Kidney (tissue), 13 donors: ENCODE measurements at regions not wholly inside any gene's neighbourhood (a gene's known extent, or its start where the extent isn't known, plus 50 kb on each side); places are given as distances from the start of the nearest gene placed in this dataset.
"Not testable (repeated sequence)": the region's sequence is repeated elsewhere in the genome, so short reads cannot be mapped to it uniquely, and the experiment has no call there.

Experiments
- DNase-seq, 5 donors: peaks; one replicate each; pipeline ENCODE4 v3.0.0-alpha.2; 2013 to 2020
- FAIRE-seq: peaks from 2 replicates; lab custom pipeline; 2012; peaks lifted over from hg19 to GRCh38; lab: Jason Lieb, UNC
- H3K27ac ChIP-seq, 2 donors: one replicate each; pipeline ENCODE4 v1.7.0; 2013; ENCODE audit warnings: low read depth in 2 of 2, low read length in 2 of 2, inconsistent platforms in 1 of 2
- H3K27me3 ChIP-seq: one replicate; pipeline ENCODE4 v1.7.1; 2013; ENCODE audit warnings: low read length, inconsistent platforms; ENCODE audit not compliant: control insufficient read depth, insufficient read depth
- H3K36me3 ChIP-seq, 3 donors: one replicate each; pipeline versions ENCODE4 v1.7.0 to v1.7.1; 2013; ENCODE audit warnings: low read length in 3 of 3, control low read depth in 1 of 3, inconsistent platforms in 1 of 3; ENCODE audit not compliant: insufficient read depth in 3 of 3, control insufficient read depth in 2 of 3
- H3K4me1 ChIP-seq, 3 donors: one replicate each; pipeline versions ENCODE4 v1.7.0 to v1.7.1; 2013; ENCODE audit warnings: low read length in 3 of 3, inconsistent platforms in 1 of 3, low read depth in 1 of 3; ENCODE audit not compliant: control insufficient read depth in 2 of 3, insufficient read depth in 2 of 3
- H3K4me3 ChIP-seq, 3 donors: one replicate each; pipeline versions ENCODE4 v1.7.0 to v1.8.1; 2013; ENCODE audit warnings: low read length in 3 of 3, control low read depth in 1 of 3, inconsistent platforms in 1 of 3
- H3K9ac ChIP-seq, 3 donors: one replicate each; pipeline versions ENCODE4 v1.7.0 to v1.7.1; 2013; ENCODE audit warnings: low read length in 3 of 3, control low read depth in 1 of 3, inconsistent platforms in 1 of 3
- H3K9me3 ChIP-seq, 3 donors: one replicate each; pipeline versions ENCODE4 v1.7.0 to v1.7.1; 2013; ENCODE audit warnings: low read length in 3 of 3, control low read depth in 1 of 3, inconsistent platforms in 1 of 3; ENCODE audit not compliant: control insufficient read depth in 2 of 3, insufficient read depth in 1 of 3
- intact Hi-C: fragments of 100-400 bp; cut with DNase I; formaldehyde crosslinking; loops from one replicate; pipeline ENCODE4 v1.11.1; 2022
- TF ChIP-seq, protein P1 (sequence below): IDR thresholded peaks from 3 replicates; pipeline ENCODE4 v1.5.1; 2012; ENCODE audit warnings: mild to moderate bottlenecking, moderate library complexity, borderline replicate concordance; ENCODE audit not compliant: insufficient read depth; ENCODE audit errors: extremely low read depth
- donor health status: control.
- donor health status: control.
- donor health status: control.
- donor health status: control.
- donor health status: control.
- donor health status: DM: yes; HTN: yes; CAD: no.
- donor health status: Normal renal cell carcinoma (clear cell type).

DNA sequence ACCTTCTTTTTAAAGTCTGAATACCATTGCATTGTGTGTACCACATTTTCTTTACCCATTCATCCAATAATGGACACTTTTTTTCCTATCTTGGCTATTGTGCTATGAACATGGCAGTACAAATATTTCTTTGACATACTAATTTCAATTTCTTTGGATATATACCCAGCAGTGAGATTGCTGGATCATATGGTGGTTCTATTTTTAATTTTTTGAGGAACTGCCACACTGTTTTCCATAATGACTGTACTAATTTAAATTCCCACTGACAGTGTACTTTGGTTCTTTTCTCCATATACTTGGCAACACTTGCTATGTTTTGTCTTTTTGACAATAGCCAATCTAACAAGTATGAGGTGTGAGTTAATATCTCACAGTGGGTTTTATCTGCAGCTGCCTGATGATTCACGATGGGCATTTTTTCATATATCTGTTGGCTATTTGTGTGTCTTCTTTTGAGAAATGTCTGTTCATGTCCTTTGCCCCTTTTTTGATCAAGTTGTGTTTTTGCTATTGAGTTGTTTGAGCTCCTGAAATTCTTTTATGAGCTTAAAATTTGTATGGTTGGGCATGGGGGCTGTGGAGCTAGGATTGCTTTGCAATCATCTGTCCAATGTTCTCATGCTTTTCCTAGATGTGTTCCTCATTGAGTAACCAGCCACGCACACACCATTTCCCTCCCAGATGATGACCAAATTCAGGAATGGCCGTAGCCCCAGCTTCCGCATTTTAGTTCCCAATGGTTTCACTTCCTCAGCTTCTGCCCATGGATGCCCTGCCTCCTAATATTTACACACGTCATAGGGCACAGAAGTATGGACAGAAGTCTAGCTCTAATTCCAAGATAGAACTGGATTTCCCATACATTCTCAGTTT, 380.0 kb upstream of the SGCG start:
- H3K36me3 ChIP-seq: no peaks in the 10 kb centered on the region
- no peaks in the 10 kb centered on the region for H3K27me3 ChIP-seq
- FAIRE-seq: no peak
- H3K4me3 ChIP-seq: no peak overlapping the region
- H3K4me1 ChIP-seq: no peaks in the 10 kb centered on the region
- intact Hi-C loops: no loop called here
- TF ChIP-seq, protein P1, sequence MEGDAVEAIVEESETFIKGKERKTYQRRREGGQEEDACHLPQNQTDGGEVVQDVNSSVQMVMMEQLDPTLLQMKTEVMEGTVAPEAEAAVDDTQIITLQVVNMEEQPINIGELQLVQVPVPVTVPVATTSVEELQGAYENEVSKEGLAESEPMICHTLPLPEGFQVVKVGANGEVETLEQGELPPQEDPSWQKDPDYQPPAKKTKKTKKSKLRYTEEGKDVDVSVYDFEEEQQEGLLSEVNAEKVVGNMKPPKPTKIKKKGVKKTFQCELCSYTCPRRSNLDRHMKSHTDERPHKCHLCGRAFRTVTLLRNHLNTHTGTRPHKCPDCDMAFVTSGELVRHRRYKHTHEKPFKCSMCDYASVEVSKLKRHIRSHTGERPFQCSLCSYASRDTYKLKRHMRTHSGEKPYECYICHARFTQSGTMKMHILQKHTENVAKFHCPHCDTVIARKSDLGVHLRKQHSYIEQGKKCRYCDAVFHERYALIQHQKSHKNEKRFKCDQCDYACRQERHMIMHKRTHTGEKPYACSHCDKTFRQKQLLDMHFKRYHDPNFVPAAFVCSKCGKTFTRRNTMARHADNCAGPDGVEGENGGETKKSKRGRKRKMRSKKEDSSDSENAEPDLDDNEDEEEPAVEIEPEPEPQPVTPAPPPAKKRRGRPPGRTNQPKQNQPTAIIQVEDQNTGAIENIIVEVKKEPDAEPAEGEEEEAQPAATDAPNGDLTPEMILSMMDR: no peak
- H3K9me3 ChIP-seq: no peaks in the 10 kb centered on the region
- DNase-seq: no peak
- no peak overlapping the region for H3K27ac ChIP-seq
- no peak overlapping the region for H3K9ac ChIP-seq

DNA sequence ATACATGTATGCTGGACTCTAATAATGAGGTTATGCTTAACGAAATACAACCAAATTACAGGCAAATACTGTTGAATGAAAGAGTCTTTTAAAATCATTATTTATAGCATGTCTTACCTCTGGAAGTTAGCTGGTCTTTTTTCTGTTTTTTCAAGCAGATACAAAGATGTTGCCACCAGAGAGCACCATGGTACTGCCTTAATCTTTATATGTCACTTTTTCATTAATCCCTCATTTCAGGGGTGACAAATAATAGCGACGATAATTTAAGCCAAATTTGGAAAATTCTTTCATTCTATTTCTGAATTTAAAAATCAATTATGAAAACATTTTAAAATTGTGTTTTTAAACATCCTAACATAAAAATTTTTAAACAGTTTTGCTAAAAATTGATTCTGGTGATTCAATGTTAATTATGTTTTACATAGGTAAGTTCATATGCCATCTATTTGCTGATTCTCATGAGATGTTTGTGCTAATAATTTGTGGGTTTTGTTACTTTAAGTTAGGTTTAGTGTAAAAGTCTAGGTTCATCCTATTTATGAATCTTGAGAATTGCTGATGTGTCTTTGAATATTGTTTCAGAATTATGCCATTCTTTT, 379.3 kb upstream of the SGCG start:
- H3K27me3 ChIP-seq: no peaks in the 10 kb centered on the region
- H3K36me3 ChIP-seq: no peaks in the 10 kb centered on the region
- H3K27ac ChIP-seq: no peak overlapping the region
- no peaks in the 10 kb centered on the region for H3K4me1 ChIP-seq
- no peaks in the 10 kb centered on the region for H3K9me3 ChIP-seq
- no peak overlapping the region for H3K4me3 ChIP-seq
- no peak overlapping the region for H3K9ac ChIP-seq
- peak in 2 of 5 donors; percentile 46 to 57 for DNase-seq
- TF ChIP-seq, protein P1: peak; percentile 51
- intact Hi-C loops: no loop called here
- FAIRE-seq: peak; percentile 94

DNA sequence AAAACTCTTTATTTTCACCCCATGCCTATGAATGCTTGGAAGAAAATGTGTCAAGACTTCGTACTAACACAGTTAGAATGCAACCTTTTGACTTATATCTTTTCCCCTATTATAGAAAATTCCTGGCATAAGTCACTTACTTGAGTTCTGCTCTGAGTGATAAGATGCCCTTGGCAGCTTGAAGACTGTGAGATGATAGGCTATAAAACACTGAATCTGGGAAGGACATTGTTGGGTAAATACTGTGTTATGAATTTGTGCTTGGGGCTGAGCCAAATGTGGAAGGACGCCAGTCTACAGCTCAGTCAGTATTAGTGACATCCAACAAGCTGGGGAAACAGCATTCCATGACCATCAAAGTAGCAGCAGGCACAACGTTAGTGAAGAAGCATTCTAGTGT, 368.0 kb upstream of the SGCG start:
- Histone ChIP-seq H3K4me3 (no peak overlapping the region), H3K9me3 (no peaks in the 10 kb centered on the region), H3K36me3 (no peaks in the 10 kb centered on the region), H3K9ac (no peak overlapping the region), H3K27ac (no peak overlapping the region), H3K27me3 (no peaks in the 10 kb centered on the region), H3K4me1 (no peaks in the 10 kb centered on the region)
- TF ChIP-seq, protein P1: no peak
- no peak for DNase-seq
- intact Hi-C loops: no loop called here
- no peak for FAIRE-seq

DNA sequence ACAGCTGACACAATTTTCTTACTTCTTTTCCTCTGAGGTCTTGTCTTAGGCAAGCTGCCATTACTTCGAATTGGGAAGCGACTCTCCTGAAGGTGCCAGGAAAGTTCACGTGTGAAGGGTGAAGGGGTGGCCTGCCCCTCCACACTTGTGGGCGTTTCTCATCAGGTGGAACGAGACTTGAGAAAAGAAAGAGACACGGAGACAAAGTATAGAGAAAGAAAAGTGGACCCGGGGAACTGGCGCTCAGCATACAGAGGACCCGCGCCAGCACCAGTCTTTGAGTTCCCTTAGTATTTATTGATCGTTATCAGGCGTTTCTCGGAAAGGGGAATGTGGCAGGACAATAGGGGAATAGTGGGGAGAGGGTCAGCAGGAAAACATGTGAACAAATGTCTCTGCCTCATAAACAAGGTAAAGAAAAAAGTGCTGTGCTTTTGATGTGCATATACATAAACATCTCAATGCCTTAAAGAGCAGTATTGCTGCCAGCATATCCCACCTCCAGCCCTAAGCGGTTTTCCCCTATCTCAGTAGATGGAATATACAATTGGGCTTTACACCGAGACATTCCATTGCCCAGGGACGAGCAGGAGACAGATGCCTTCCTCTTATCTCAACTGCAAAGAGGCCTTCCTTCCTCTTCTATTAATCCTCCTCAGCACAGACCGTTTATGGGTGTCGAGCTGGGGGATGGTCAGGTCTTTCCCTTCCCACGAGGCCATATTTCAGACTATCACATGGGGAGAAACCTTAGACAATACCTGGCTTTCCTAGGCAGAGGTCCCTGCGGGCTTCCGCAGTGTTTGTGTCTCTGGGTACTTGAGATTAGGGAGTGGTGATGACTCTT, 367.0 kb upstream of the SGCG start:
- H3K4me3 ChIP-seq, H3K27ac ChIP-seq, H3K27me3 ChIP-seq, H3K4me1 ChIP-seq, H3K9me3 ChIP-seq, H3K9ac ChIP-seq, H3K36me3 ChIP-seq, intact Hi-C loops, FAIRE-seq: not testable (repeated sequence)
- DNase-seq: peak in 1 of 5 donors; percentile 35

DNA sequence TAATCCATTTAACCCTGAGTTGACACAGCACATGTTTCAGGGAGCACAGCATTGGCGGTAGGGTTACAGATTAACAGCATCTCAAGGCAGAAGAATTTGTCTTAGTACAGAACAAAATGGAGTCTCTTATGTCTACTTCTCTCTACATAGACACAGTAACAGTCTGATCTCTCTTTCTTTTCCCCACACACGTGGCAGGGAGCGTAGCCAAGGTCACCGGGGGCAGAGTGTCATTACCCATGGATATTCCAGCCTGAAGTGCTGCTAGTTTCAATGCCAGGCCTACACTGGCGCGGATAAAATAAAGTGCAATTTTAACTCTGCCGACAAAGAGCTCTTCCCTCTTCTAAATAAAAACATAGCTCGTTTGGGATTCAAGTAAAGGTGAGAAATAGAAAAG, 366.3 kb upstream of the SGCG start:
- H3K27me3 ChIP-seq, H3K36me3 ChIP-seq, intact Hi-C loops, H3K4me3 ChIP-seq, FAIRE-seq, H3K9me3 ChIP-seq, H3K27ac ChIP-seq, H3K4me1 ChIP-seq, H3K9ac ChIP-seq, DNase-seq: not testable (repeated sequence)
